Keratinocyte (primary cell): ENCODE measurements at regions not wholly inside any gene's neighbourhood (a gene's known extent, or its start where the extent isn't known, plus 50 kb on each side); places are given as distances from the start of the nearest gene placed in this dataset.

ENCODE experiments used
- CTCF ChIP-seq, 3 experiments: IDR thresholded peaks in 1 of 3; conservative IDR thresholded peaks in 1 of 3; optimal IDR thresholded peaks in 1 of 3; 2 replicates in 2 of 3; 3 replicates in 1 of 3; pipeline versions ENCODE3 to v1.5.1; 2011; ENCODE audit warnings: low read length in 3 of 3, mild to moderate bottlenecking in 3 of 3, moderate library complexity in 2 of 3, control low read depth in 1 of 3, inconsistent platforms in 1 of 3; ENCODE audit not compliant: insufficient read depth in 2 of 3; ENCODE audit errors: extremely low read depth in 1 of 3
- EZH2 ChIP-seq: IDR thresholded peaks from one replicate; pipeline ENCODE4 v1.6.1; 2012; ENCODE audit warnings: inconsistent platforms, mild to moderate bottlenecking, low read length, moderate library complexity

- TF ChIP-seq CTCF (optimal IDR thresholded peaks at IDR 0.05 in 1 of 3, IDR thresholded peaks at IDR 0.05 in 1 of 3, conservative IDR thresholded peaks at IDR 0.05 in 1 of 3; ENCODE audit: extremely low read depth in 1 of 3, insufficient read depth in 2 of 3, low read length in 3 of 3) (no peak), EZH2 (no peak)
Observed at GRCh38 chr13:50424993-50425392, 409.7 kb downstream of the KCNRG start.
